Caco-2 (cell line): ENCODE measurements at regions not wholly inside any gene's neighbourhood (a gene's known extent, or its start where the extent isn't known, plus 50 kb on each side); places are given as distances from the start of the nearest gene placed in this dataset.

ENCODE experiments used
- BruUV-seq: library from RNA; stranded (reverse); fragments of 400-500 nt; replicated peaks from 2 replicates; lab custom pipeline; 2021; lab: Mats Ljungman, UMichigan
- CTCF ChIA-PET: fragments of 300-600 bp; sonication (Branson Sonifier 250); formaldehyde crosslinking; loops from one replicate; lab custom pipeline; 2022; ENCODE audit warnings: antibody characterized with exemption; lab: Charles Lee
- POLR2A ChIA-PET: fragments of 300-600 bp; sonication (Branson Sonifier 250); formaldehyde crosslinking; loops from one replicate; lab custom pipeline; 2022; ENCODE audit warnings: antibody characterized with exemption; lab: Charles Lee
- DNase-seq, 2 experiments: peaks; one replicate each; pipeline versions ENCODE4 v3.0.0 to v3.0.0-alpha.2; 2020 to 2022
- H3K27me3 ChIP-seq: replicated peaks from 2 replicates; pipeline ENCODE4 v1.6.0; 2011; ENCODE audit warnings: low read length; ENCODE audit not compliant: control insufficient read depth, insufficient read depth
- H3K36me3 ChIP-seq: 2 replicates; pipeline ENCODE4 v1.5.1; 2011; ENCODE audit warnings: low read length; ENCODE audit not compliant: control insufficient read depth, insufficient read depth
- H3K4me1 ChIP-seq: fragments of 250-450 bp; sonication (Bioruptor Pico); 2 replicates; pipeline ENCODE4 v1.5.1; 2020; ENCODE audit warnings: mild to moderate bottlenecking
- H3K4me3 ChIP-seq: 2 replicates; pipeline ENCODE4 v1.5.1; 2011; ENCODE audit warnings: low read depth, mild to moderate bottlenecking, control low read depth, low read length
- H3K9me3 ChIP-seq: fragments of 250-450 bp; sonication (Bioruptor Pico); 2 replicates; pipeline ENCODE4 v1.5.1; 2020; ENCODE audit warnings: mild to moderate bottlenecking, moderate library complexity
- H3K27ac Mint-ChIP-seq: one replicate; pipeline ENCODE4 v1.8.0; 2022; ENCODE audit warnings: mixed read lengths; ENCODE audit not compliant: unreplicated experiment
- H3K27me3 Mint-ChIP-seq: one replicate; pipeline ENCODE4 v1.8.0; 2022; ENCODE audit warnings: mixed read lengths; ENCODE audit not compliant: insufficient read depth, unreplicated experiment
- H3K36me3 Mint-ChIP-seq: one replicate; pipeline ENCODE4 v1.8.0; 2022; ENCODE audit warnings: mild to moderate bottlenecking, mixed read lengths; ENCODE audit not compliant: insufficient read depth, unreplicated experiment
- H3K4me1 Mint-ChIP-seq: one replicate; pipeline ENCODE4 v1.8.0; 2022; ENCODE audit warnings: low read depth, mixed read lengths; ENCODE audit not compliant: unreplicated experiment
- H3K4me3 Mint-ChIP-seq: one replicate; pipeline ENCODE4 v1.8.0; 2022; ENCODE audit warnings: mild to moderate bottlenecking, moderate library complexity, mixed read lengths; ENCODE audit not compliant: unreplicated experiment
- H3K9me3 Mint-ChIP-seq: one replicate; pipeline ENCODE4 v1.8.0; 2022; ENCODE audit warnings: mixed read lengths; ENCODE audit not compliant: unreplicated experiment
- intact Hi-C: fragments of 100-400 bp; cut with micrococcal nuclease; formaldehyde crosslinking; loops from one replicate; pipeline ENCODE4 v1.10.0; 2022; ENCODE audit not compliant: unreplicated experiment
- TF ChIP-seq, protein P1 (sequence below), 2 experiments: fragments of 200-600 bp in 1 of 2; IDR thresholded peaks; 1 replicate in 1 of 2; 2 replicates in 1 of 2; pipeline versions ENCODE4 v1.5.1 to v1.8.0; 2011 to 2022; ENCODE audit warnings: antibody characterized with exemption in 1 of 2, control low read depth in 1 of 2, inconsistent platforms in 1 of 2, low read depth in 1 of 2, low read length in 1 of 2, mild to moderate bottlenecking in 1 of 2, moderate library complexity in 1 of 2; ENCODE audit not compliant: insufficient read depth in 1 of 2, severe bottlenecking in 1 of 2, unreplicated experiment in 1 of 2

DNA sequence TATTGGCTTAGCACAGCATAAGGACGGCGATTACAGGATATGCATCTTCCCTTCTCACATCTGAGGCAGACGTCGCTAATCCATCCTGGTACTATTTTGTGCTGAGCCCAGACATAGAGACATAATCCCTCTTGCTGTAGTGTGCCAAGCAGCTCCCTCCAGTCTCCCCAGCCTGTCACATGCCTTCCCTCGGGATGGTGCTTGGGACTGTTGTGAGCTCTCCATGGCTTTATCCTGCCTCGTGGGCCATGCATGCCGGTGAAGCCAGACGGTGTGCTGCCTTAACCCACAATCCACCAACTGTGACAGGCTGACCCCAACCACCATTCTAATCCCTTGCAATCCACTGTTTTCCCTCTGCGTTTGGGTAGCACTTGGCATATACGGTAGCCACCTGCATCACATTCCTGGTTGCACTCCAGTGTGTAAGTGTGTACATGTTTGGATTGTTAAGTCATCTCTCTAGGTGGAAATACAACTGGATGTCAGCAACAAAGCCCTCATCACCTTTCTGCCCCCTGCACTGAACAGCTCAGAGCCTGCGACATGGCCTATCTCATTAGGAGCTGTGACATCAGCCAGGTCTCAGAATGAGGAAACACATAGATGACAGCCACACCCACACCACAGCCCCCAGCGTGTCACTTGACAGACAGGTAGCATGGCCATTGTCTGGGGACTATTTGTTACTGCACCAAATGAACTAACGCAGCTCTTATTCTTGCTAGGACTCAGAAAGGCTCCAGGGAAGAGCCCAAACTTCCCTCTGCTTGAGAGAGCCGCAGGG, 374.8 kb upstream of the CDH4 start:
- TF ChIP-seq, protein P1, sequence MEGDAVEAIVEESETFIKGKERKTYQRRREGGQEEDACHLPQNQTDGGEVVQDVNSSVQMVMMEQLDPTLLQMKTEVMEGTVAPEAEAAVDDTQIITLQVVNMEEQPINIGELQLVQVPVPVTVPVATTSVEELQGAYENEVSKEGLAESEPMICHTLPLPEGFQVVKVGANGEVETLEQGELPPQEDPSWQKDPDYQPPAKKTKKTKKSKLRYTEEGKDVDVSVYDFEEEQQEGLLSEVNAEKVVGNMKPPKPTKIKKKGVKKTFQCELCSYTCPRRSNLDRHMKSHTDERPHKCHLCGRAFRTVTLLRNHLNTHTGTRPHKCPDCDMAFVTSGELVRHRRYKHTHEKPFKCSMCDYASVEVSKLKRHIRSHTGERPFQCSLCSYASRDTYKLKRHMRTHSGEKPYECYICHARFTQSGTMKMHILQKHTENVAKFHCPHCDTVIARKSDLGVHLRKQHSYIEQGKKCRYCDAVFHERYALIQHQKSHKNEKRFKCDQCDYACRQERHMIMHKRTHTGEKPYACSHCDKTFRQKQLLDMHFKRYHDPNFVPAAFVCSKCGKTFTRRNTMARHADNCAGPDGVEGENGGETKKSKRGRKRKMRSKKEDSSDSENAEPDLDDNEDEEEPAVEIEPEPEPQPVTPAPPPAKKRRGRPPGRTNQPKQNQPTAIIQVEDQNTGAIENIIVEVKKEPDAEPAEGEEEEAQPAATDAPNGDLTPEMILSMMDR (IDR thresholded peaks at IDR 0.05; ENCODE audit: insufficient read depth in 1 of 2, low read depth in 1 of 2, low read length in 1 of 2, severe bottlenecking in 1 of 2, unreplicated experiment in 1 of 2), result no peak
- peaks cover 19% of the 10 kb centered on the region for H3K27me3 Mint-ChIP-seq
- no peaks in the 10 kb centered on the region for H3K27me3 ChIP-seq
- no peaks in the 10 kb centered on the region for H3K36me3 ChIP-seq
- intact Hi-C loops, result no loop called here
- H3K4me1 Mint-ChIP-seq, result no peaks in the 10 kb centered on the region
- no peak overlapping the region for H3K4me3 Mint-ChIP-seq
- no peaks in the 10 kb centered on the region for H3K36me3 Mint-ChIP-seq
- H3K9me3 Mint-ChIP-seq, result no peaks in the 10 kb centered on the region
- BruUV-seq, result no TSS peak
- H3K4me3 ChIP-seq, result no peak overlapping the region
- DNase-seq, result no peak
- no peaks in the 10 kb centered on the region for H3K4me1 ChIP-seq
- no peak overlapping the region for H3K27ac Mint-ChIP-seq
- CTCF ChIA-PET, result no interaction called here
- no peaks in the 10 kb centered on the region for H3K9me3 ChIP-seq
- POLR2A ChIA-PET, result no interaction called here

- no peak overlapping the region for H3K4me3 ChIP-seq
- Mint-ChIP-seq H3K36me3 (no peaks in the 10 kb centered on the region), H3K4me1 (no peaks in the 10 kb centered on the region), H3K9me3 (no peaks in the 10 kb centered on the region), H3K27me3 (peaks cover 16% of the 10 kb centered on the region), H3K27ac (no peak overlapping the region), H3K4me3 (no peak overlapping the region)
- ChIA-PET POLR2A (no interaction called here), CTCF (no interaction called here)
- H3K9me3 ChIP-seq, result no peaks in the 10 kb centered on the region
- BruUV-seq, result no TSS peak
- intact Hi-C loops, result no loop called here
- H3K4me1 ChIP-seq, result no peaks in the 10 kb centered on the region
- DNase-seq, result peak in 1 of 2 experiments; percentile 22
- no peaks in the 10 kb centered on the region for H3K27me3 ChIP-seq
- no peaks in the 10 kb centered on the region for H3K36me3 ChIP-seq
- TF ChIP-seq, protein P1 (IDR thresholded peaks at IDR 0.05; ENCODE audit: insufficient read depth in 1 of 2, low read depth in 1 of 2, low read length in 1 of 2, severe bottlenecking in 1 of 2, unreplicated experiment in 1 of 2), result no peak
These were observed 369.2 kb upstream of the CDH4 start for GRCh38 chr20:60882836-60883235.

DNA sequence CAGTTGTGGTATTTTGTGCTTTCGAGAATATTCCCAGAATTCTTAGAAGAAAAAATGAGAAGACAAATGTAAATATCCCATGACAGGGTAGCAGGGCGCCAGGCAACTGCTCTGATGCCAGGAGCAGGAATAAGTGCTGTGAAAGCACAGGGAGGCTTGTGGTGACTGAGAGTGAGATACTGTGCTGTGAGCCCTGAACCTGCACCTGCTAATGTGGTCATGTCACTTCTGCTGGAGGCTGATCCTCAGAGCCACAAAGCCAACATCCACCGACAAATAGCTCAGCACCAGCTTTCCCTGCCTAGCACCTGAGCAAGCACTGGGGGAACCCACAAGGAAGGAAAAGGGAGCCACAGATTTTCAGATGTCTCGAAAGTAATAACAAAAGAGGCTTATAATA, 368.6 kb upstream of the CDH4 start:
- no peak overlapping the region for H3K4me3 ChIP-seq
- H3K9me3 ChIP-seq, result no peaks in the 10 kb centered on the region
- Mint-ChIP-seq H3K36me3 (no peaks in the 10 kb centered on the region), H3K27ac (no peak overlapping the region), H3K27me3 (peaks cover 17% of the 10 kb centered on the region), H3K9me3 (no peaks in the 10 kb centered on the region), H3K4me1 (no peaks in the 10 kb centered on the region), H3K4me3 (no peak overlapping the region)
- ChIA-PET POLR2A (no interaction called here), CTCF (no interaction called here)
- no peaks in the 10 kb centered on the region for H3K27me3 ChIP-seq
- H3K4me1 ChIP-seq, result no peaks in the 10 kb centered on the region
- intact Hi-C loops, result no loop called here
- DNase-seq, result no peak
- TF ChIP-seq, protein P1 (IDR thresholded peaks at IDR 0.05; ENCODE audit: insufficient read depth in 1 of 2, low read depth in 1 of 2, low read length in 1 of 2, severe bottlenecking in 1 of 2, unreplicated experiment in 1 of 2), result no peak
- BruUV-seq, result no TSS peak
- H3K36me3 ChIP-seq, result no peaks in the 10 kb centered on the region
